SW480 (cell line): ENCODE measurements at regions not wholly inside any gene's neighbourhood (a gene's known extent, or its start where the extent isn't known, plus 50 kb on each side); places are given as distances from the start of the nearest gene placed in this dataset.
"Not testable (repeated sequence)": the region's sequence is repeated elsewhere in the genome, so short reads cannot be mapped to it uniquely, and the experiment has no call there.

Experiments used
- DNase-seq: peaks from one replicate; pipeline ENCODE4 v3.0.0-alpha.2; 2016; ENCODE audit warnings: low spot score

- DNase-seq = no peak
Observed at GRCh38 chr1:119253366-119253765, 112.9 kb upstream of the WARS2 start.

DNA sequence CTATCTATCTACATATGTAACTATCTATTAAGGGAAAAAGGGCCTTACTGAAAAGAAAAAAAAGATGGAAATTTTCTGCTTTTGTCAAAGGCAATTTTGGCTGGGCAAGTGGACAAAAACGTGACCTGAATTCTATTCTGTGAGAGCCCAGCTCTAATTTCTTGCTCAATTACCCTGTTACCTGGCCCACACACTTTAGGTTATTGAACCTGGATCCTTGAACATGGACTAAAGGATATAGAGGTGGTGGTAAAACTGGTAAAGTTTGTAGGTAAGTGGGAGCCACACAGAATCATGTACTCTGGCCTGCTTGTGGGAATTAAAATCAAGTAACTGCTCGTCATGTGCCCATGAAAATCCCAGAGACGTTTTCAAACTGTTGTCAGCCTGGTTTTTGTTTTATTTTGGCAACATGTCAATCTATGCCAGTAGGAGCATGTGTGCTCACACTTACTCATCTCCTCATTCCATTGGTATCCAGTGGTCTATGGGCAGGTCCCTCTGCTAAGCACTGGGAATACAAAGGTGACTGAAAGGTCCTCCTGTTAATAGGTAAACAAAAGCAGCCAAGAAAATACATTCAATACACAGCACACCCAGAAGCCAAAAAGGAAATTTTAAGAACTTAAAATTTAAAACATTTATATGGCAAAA, 113.7 kb upstream of the WARS2 start:
- DNase-seq = no peak

DNA sequence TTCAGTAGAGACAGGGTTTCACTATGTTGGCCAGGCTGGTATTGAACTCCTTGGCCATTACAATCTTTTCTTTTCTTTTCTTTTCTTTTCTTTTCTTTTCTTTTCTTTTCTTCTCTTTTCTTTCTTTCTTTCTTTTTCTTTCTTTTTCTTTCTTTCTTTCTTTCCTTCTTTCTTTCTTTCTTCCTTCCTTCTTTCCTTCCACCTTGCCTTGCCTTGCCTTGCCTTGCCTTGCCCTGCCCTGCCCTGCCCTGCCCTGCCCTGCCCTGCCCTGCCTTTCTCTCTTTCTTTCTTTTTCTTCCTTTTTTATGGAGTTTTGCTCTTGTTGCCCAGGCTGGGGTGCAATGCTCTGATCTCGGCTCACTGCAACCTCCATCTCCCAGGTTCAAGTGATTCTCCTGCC, 112.5 kb upstream of the HAO2 start:
- not testable (repeated sequence) for DNase-seq

GRCh38 chr1:119260506-119260905, 108.1 kb upstream of the HAO2 start:
- DNase-seq = no peak

- DNase-seq = no peak
Observed at GRCh38 chr1:119266386-119266785, 102.2 kb upstream of the HAO2 start.

DNA sequence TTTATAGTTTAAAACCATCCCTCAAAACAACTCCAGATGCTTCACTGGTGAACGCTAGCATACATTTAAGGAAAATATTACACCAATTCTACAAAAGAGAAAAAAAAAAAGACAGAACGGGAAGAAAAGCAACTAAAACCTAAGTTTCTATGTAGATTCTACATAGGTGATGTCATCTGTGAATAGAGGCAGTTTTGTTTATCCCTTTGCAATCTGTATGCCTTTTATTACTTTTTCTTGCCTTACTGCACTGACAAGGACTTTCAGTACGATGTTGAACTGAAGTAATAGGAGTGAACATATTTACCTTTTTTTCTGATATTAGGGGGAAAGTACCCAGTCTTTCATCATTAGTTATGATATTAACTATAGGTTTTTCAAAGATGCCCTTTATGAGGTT, 101.7 kb upstream of the HAO2 start:
- no peak for DNase-seq

GRCh38 chr1:119267288-119267687, 101.3 kb upstream of the HAO2 start:
- DNase-seq = not testable (repeated sequence)

DNA sequence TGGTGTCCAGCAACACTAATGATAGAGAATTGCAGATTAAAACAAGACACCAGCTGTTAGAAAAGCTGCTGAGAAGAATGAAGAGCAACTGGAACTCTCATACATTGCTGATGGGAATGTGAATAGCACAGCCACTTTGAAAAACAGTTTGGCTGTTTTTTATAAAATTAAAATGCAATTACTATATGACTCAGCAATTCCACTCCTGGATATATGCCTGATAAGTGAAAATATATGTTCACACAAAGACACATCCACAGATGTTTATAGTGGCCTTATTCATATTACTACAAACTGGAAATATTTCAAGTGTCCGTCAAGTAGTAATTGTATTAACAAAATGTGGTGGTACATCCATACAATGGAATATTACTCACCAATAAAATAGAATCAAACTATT, 99.7 kb upstream of the HAO2 start:
- no peak for DNase-seq

GRCh38 chr1:119275145-119276134, 93.1 kb upstream of the HAO2 start:
- peak; percentile 67 for DNase-seq

DNA sequence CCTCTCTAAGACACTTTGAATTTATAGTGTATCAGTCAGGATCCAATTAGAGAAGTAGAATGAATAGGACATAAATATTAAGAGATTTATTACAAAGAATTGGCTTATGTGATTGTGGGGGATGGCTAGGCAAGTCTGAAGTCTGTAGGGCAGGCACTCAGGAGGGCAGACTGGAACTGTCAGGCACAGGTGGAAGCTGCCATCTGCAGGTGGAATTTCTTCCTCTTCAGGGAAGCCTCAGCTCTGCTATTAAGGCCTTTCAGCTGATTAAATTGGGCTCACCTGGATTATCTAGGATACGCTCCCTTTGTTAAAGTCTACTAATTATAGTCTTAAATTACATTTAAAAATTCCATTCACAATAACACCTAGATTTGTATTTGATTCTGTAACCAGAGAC, 92.0 kb upstream of the HAO2 start:
- DNase-seq = peak; percentile 49

DNA sequence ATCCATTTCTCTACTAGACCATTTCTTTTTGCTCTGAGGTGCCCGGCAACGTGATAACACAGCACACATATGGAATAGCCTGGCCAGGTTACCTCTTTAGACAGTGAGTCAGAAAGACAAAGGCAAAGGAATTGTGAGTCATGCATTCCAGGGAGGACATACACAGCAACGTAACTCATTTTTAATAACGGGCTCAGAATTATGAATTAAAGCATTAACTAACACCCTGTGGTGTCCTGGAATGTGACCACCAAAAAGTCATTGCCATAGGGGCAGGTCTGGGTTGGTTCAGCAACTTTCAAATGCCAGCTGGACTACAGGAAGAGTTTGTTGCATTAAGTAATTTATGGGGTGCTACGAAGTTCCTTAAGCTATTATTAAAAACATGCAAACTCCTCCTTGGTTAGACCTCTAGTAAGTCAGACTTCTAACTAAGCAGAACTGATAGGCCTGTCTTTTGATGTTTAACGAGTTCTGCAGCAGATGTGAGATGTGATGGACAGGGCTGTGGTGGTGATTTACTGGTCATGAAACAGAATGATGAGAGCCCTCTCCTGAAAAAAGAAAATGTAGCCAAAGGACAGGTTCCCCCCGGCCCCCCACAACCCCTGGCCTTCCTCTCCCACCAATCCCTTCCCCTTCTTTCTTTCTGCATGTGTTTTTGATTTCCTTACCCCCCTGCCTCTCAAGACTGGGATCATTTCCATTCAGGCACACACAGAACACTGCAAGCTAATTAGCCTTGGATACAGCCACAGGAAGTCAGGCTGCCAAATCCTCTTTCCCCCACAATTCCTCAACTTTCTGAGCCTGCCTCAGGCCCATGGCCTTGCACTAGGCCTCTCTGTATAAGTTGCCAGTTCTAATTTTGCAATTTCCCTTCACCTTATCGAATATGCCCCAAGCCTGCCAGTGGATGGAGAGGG, 88.9 kb upstream of the HAO2 start:
- peak; percentile 92 for DNase-seq

DNA sequence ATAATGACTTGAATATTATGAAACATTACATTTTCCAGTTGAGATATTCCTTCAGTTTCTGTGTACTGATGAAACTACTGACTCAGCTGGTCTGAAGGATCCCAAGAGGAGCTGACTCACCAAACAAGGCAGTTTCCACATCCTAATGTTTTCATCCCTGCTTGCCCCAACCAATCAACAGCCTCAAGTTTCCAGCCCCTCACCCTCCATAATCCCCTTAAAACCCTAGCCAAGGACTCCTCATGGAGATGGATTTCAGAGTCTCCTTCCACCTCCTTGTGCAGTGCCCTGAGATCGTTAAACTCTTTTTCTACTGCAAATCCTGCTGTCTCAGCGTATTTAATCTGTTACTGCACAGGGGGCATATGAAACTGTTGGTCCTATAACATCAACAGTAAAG, 83.1 kb upstream of the HAO2 start:
- no peak for DNase-seq

- peak; percentile 60 for DNase-seq
Observed at GRCh38 chr1:119286587-119287181, 81.9 kb upstream of the HAO2 start.

- DNase-seq = no peak
Observed at GRCh38 chr1:119288751-119289150, 79.8 kb upstream of the HAO2 start.

- DNase-seq = no peak
Observed at GRCh38 chr1:119290297-119290696, 78.3 kb upstream of the HAO2 start.

GRCh38 chr1:119291611-119292206, 76.9 kb upstream of the HAO2 start:
- no peak for DNase-seq

DNA sequence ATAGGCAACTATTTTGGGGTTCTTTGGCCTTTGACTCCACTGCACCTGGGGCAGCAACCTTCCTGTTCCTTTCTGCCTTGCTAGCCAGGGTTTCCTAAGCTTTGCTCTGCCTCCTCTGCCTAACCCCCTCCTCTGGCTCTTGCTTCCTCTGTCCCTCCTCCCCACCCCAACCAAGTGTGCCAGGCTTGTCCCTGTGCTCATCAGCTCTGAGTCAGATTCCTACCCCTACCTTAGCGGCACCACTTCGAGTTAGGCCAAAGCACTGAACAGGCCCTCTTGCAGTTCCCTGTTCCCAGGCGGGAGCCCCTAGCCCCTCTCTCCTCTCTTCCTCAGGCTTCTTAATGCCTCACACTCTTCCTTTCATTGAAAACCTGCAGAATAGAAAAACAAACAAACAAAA, 74.8 kb upstream of the HAO2 start:
- DNase-seq = no peak

- DNase-seq = peak; percentile 28
Observed at GRCh38 chr1:119294199-119294598, 74.4 kb upstream of the HAO2 start.

DNA sequence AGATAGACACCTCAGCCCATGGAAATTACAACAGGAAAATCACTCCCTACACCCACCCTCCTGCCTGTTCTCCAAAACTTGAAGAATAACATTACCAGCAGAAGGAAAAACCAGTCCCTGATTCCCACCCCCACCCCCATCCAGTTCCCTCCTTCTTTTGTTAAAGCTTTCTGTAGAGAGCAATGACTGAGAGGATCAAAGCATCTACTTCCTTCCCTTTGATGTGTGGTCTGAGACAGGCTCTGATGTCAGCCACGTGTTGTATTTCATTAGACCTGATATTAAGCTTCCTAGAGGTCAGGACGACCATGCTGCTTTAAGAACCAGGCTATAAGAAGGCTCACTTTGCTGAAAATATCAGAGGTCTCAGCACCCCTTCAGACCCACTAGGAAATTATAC, 73.9 kb upstream of the HAO2 start:
- peak; percentile 95 for DNase-seq

DNA sequence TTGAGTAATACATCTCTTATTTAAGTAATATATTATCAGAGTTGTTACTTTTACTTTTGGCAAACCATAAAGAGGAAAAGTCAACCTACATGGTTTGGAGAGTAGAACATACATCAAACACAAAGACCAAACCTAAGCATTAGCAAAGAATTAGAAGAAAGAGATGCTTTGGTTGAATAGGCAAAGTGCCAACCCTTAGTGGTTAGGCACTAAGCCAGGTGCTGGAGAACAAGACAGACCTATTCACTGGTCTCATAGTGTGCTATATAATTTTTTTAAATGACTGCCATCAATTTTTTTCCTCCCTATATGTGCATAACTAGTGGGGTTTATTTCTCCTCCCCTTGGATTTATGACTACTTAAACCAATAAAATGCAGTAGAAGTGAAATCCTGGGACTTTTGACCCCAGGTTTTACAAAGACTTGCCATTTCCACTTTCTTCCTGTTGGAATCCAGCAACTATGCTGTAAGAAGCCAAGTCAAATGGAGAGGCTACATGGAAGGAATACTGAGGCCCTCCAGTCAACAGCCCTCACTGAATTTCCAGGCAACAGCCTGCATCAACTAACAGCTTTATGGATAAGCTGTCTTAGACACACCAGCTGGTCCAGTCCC, 69.8 kb upstream of the HAO2 start:
- peak; percentile 70 for DNase-seq

DNA sequence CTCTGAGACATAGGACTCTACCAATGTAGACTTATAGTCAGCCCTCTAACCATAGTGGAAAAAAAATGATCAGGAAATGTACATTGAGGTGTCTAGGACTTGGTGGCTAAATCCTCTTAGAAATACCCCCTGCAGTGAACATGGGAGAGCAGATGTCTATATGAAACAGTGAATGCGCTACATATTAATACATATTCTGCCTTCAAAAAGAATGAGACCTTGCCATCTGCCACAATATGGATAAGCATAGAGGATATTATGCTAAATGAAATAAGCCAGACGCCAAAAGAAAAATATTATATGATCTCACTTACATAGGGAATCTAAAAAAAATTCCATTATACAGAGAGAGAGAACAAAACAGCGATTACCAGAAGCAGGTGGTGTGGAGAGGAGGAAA, 66.6 kb upstream of the HAO2 start:
- no peak for DNase-seq
